Activated CD8-positive, alpha-beta memory T cell treated with anti-CD3 and anti-CD28 coated beads, Interleukin-2, amount 50 U/mL, for 48 hours (primary cell): ENCODE measurements at regions not wholly inside any gene's neighbourhood (a gene's known extent, or its start where the extent isn't known, plus 50 kb on each side); places are given as distances from the start of the nearest gene placed in this dataset.

Experiments used
- DNase-seq: peaks from one replicate; pipeline ENCODE4 v3.0.0-alpha.2; 2020

DNA sequence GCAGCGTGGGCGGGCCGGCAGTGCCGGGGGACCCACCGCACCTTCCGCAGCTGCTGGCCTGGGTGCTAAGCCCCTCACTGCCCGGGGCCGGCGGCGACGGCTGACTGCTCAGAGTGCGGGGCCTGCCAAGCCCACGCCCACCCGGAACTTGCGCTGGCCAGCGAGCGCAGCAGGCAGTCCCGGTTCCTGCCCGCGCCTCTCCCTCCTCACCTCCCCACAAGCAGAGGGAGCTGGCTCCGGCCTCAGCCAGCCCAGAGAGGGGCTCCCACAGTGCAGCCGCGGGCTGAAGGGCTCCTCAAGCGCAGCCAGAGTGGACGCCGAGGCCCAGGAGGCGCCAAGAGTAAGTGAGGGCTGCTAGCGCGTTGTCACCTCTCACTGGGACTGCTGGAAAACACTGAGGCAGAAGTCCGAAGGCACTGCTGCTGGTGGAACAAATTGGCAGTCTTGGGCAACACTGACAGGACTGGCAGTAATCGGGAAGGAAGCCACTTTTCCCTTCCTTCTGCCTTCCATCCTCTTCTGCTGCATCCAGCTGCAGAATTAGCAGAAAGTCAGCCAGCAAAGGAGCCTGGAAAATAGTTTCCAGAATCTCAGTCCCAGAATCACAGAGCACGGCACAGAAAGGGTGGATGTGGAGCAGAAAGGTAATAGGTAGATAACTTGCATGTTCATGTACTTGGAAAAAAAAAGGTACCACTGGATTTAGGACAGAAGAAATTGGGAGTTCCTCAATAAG lies 179.4 kb upstream of the FN1 start:
- no peak for DNase-seq

DNA sequence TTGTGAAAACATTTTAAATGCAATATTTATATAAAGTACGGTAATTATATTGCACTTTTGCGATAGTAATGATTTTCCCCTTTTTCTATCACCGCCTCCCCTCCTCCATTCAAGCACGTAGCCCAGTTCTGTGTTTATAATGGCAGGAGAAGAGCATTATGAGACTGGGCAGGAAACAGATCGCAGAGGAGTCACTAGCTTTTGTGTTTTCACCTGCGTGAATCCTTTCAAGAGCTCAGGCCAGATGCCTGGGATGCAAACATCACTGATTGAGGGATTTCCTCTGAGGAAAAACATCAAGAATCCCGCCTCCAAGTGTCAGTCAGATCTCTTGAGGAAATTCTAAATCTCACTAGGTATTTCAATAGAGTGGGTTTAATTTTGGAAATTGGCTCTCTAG lies 178.4 kb upstream of the FN1 start:
- DNase-seq: no peak

DNA sequence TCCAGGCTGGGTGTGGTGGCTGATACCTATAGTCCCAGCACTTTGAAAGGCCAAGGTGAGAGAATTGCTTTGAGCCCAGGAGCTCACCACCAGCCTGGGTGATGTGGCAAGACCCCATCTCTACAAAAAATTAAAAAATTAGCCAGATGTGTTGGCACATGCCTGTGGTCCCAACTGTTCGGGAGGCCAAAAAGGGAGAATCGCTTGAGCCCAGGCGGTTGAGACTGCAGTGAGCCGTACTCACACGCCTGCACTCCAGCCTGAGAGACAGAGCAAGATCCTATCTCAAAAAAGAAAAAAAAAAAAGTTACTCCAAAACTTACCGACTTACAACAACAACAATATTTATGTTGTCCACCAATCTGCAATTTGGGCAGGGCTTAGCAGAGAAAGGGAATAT lies 178.0 kb upstream of the FN1 start:
- no peak for DNase-seq

DNA sequence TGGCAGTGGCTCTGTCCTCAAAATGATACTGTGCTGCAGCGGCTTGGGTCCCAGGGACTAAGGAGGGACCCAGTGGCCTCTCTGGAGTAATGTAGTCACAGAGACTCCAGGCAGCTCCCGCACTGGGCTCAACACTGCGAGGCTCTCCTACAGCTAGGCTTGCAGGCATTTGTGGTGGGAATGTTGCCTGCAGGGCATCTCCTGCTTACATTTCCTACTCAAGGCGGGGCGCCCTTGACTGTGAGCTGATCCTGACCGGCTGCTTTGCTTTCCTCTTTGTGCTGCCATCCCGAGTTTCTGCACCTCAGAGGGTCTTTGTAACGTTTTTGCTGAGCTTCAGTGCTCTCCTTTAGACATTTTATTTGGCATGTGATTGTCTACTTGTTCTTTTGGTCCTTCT lies 177.4 kb upstream of the FN1 start:
- DNase-seq: no peak

DNA sequence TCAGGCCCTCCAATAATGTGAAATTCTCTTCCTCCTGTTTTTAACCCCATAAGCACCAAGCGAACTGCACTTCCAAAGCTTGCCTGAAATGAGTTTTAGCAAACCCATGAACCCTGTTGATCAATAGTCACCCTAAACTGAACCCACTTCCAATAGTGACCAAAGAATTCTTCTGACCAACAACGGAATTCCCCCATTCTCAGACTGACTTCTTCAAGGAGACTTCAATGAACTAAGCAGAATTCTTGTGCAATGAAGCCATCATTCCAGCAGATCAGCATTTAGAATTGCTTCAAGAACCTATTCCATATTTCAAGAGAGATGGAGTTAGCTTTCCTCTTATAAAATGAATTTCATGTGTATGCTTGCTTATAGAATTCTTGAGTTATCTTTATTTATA lies 176.9 kb upstream of the FN1 start:
- no peak for DNase-seq

DNA sequence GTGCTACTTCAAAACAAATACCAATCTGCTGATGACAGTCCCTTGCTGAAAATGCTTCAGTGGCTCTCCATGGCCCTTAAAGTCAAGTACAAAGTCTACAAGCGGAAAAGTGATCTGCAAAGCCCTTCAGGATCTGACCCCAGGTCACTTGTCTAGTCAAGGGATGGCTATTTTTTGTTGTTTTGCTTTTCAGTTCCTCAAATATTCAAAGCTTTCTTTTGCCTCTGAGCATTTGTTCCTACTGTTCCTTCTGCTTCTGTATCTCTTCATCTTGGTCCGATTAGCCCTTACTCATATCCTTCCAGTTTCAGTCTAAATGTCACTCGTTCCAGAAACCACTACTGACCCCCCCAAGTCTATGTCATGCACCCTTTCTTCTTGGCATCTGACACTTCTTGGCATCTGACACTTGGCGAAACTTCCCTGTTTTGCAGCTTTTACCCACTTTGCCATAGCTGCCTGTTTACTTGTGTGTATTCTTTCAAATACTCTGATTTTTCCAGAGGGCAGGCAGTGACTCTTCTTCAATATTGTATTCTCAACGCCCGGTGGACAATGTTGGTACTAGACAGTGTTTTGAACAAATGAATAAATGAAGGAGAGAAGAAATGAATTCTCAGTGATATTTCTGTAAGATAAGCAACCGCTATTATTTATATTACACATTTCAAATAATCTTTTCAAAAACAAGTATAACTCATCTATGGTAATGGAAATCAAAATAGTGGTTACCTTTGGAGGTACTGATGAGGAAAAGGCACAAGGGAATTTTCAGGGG lies 175.9 kb upstream of the FN1 start:
- no peak for DNase-seq

DNA sequence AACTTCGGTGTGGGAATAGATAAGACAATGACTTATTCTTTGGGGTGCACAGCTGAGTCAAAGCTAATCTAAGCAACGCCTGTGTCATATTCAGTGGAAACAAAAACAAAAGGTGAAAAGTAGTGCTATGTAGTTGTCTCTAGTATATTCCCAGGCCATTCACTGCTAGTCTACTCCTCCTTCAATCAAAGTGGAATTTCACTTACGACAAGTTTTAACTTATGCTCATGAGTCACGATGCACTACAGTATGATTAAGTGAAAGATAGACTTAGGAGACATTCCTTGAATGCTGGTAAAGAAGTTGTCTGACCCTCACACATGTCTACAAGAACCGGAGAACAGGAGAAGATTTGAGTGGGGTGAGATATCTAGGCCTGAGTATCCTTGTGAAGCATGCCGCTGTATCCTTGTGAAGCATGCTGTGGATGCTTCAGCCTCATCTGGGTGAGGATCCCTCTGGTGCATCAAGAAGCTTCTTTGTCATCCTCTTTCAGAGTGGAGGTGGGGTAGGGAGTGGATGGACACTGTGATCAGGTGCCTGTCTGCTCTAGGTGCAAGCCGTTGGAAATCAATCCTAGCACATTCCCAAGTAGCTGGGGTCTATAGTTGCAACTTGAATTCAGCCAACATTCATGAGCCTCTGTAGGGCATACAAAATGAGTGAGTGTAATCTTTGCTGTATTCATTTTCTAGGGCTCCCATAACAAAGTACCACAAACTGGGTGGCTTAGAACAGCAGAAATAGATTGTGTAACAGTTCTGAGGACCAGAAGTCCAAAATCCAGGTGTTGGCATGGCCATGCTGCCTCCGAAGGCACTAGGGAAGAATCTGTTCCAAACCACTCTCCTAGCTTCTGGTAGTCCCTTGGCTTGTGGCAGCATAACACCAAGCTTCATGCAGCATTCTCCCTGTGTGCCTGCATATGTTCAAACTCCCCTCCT lies 173.5 kb upstream of the FN1 start:
- DNase-seq: no peak

DNA sequence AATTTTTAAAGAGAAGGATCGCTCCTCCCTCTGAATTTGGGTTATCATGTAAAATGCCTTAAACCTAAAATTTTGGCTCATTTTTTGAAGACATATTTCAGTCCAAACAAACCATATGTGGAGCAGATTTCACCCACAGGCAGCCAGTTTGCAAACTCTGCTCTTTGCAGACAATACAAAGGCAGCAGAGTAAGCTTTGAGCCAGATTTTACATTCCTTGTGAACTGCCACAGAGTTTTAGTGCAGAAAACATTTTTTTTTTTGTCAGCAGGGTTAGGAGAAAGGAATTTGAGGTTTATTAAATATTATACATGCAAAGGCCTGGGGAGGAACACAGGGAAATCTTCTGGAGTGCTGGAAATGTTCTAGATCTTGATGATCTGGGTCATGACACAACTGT lies 171.9 kb upstream of the FN1 start:
- no peak for DNase-seq

DNA sequence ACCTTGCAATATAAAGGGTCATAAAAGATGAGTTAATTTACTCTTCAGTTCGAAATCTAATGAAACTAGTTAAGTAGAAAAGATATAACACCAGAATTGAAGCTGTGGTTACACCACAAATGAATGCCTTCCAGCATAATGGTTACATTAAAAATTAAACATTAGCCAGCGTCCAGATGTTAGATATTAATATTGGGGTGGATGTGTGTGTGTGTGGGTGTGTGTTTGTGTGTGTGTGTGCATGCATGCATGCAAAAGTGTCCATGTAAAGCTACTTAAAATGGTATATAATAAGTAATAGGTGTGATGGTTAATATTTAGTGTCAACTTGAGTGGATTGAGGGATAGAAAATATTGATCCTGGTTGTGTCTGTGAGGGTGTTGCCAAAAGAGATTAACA lies 170.4 kb upstream of the FN1 start:
- no peak for DNase-seq

DNA sequence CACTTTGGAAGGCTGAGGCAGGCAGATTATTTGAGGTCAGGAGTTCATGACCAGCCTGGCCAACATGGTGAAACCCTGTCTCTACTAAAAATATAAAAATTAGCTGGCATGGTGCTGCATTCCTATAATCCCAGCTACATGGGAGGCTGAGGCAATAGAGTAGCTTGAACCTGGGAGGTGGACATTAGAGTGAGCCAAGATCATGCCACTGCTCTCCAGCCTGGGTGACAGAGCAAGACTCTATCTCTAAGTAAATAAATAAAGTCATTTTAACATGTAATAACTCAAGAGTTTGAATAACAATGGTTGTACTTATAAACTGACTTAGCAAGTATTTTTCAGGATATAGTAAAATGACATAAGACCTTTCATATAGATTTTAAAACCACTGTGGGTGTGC lies 169.3 kb upstream of the FN1 start:
- no peak for DNase-seq

DNA sequence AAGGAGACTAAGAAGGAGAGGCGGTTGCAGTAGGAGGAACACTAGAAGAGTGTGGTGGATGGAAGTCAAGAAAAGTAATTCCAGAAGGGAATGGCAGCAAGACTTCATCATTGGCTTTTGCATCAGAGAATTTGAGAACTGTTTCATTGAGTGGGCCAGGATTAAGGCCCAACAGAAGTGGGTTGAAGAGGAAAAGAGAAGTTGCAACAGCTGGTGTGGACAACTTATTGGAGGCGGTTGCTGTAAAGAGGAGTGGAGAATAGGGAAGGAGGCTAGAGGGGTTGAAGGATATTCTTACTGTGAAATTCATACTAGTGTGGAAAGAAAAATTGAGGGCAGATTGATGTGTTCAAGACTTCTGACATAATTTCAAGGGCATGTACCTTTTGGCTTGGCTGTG lies 168.7 kb upstream of the FN1 start:
- DNase-seq: no peak

DNA sequence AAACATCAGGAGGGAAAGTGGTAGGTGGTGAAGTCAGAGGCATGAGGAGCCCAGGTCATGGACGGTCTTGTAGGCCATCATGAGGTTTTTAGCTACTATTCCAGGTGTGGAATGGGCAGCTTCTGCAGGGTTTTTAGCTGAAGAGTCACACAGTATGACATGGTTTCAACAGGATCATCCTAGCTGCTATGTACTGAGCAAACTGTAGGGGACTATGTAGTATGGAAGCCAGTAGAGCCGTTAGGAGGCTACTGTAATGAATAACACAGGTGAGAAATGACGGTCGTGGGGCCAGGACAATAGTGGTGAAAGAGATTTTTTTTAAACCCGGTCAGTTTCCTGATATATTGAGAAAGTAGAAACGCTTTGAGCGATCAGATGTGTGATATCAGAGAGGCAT lies 167.6 kb upstream of the FN1 start:
- DNase-seq: no peak

DNA sequence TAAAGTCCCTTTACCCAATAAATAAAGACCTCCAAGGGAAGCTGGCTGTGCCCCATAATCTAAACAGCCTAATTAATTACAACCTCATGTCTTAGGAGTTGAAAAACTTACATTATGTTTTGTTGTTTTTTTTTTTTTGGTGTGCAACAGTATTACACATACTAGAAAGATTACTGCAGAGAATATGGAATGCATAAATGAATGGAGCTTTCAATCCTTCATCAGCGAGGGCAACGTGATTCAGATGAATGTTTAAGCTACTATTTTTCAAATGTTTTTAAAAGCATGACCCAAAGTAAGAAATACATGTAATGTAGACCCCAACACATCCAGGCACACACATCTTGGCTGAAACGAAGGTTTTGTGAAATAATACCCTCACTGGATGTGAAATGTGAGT lies 167.1 kb upstream of the FN1 start:
- no peak for DNase-seq

DNA sequence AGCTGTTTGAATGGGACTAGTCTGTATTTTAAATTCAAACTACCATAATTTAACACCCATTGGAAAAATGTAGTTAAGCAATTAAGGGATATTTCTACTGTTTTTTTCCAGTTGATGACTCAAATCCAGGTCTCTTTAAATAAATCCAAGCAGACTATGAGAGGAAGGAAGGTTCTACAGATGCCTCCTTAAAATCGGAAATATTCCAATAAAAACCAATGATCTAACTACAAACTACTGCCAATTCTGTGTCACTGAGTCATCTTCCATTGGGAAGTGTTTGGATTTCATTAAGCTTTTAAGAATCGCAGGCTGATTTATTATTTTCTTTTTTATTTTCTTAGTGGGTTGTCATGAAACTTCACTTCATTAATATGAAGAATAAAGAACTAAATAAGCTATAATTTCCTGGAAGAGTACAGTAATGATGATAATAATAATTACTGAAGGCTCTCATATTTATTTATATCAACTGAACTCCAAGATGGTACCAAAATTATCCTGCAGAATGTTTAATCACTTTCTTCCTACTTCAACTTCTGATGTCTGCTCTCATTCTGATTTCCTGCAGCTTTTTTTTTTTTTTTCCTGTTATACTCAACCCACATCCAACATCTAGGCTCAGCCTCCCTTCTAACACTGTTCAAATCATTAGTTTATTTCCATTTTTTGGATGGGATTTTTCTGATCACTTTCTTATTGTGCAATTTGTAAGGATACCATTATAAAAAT lies 166.3 kb upstream of the FN1 start:
- no peak for DNase-seq

DNA sequence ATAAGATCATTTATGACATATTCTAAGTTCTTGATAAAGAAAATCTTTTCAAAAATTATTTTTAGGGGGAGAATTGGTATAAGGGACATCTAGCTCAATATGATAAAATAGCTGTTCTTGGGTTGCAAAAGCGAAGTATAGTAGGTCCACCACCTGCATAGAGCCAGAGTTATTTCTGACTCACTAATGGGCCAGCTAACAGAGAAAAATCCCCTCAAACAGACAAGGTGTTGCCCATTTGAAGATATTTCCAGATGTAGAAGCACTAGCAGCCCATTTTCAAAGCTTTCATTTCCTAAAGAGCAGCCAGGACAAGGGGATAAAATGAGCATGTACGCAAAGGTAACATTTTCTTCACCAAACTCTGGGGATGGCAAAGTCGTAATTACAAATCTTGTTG lies 165.7 kb upstream of the FN1 start:
- no peak for DNase-seq

DNA sequence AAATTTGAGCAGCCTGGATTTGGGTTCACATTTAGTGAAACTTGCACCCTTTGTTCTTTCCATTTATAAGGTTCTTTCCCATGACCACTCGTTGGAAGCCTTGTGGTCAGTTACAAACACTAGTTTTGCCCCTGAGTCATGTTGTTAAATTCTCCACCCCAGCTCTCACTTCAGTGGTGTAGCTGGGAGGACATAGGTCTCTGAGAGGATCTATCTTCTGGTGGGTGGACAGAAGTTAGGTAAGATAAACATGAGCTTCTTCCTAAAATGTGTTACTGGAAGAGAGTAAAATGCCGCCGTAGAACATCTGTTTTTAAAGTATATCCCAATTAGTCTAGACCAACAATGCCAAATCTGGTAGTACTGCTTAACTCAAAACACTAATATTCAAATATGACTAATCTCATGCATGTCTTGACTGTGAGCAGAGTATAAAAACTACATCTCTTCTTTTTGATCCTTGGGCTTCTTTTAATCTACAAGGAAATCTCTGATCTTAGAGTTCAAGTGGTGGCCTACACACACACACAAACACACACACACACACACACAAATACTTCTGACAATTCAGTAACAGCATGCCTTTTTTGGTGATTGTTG lies 162.6 kb upstream of the FN1 start:
- no peak for DNase-seq

DNA sequence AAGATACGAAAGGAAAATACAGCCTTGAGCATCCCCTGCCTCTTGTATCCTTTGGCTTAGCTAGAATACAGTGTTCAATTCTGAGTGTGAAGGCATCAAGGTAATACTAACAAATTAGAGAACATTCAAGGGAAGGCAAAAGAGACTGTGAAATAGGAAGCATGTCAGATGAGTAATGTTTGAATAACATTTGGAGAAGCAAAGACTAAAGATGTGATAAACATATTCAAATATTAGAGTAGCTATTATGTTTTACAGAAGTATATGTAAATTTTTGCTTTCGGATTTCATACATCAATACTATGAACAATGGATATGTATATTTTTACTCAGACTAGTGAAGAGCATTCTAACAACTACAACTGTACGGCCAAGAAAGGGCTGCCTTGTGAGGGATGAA lies 161.7 kb upstream of the FN1 start:
- no peak for DNase-seq

DNA sequence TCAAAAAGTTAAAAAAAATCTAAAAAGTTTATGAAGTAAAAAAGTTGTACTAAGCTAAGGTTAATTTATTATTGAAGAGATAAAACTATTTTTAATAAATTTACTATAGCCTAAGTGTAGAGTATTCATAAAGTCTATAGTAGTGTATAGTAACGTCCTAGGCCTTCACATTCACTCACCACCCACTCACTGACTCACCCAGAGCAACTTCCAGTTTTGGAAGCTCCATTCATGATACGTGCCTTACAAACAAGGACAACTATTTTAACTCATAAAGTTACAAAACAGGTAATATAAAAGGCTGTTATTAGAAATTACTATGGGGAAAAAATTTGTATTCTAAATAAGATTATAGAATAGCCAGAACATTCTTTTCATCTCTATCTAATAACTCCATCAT lies 158.9 kb upstream of the FN1 start:
- DNase-seq: no peak

DNA sequence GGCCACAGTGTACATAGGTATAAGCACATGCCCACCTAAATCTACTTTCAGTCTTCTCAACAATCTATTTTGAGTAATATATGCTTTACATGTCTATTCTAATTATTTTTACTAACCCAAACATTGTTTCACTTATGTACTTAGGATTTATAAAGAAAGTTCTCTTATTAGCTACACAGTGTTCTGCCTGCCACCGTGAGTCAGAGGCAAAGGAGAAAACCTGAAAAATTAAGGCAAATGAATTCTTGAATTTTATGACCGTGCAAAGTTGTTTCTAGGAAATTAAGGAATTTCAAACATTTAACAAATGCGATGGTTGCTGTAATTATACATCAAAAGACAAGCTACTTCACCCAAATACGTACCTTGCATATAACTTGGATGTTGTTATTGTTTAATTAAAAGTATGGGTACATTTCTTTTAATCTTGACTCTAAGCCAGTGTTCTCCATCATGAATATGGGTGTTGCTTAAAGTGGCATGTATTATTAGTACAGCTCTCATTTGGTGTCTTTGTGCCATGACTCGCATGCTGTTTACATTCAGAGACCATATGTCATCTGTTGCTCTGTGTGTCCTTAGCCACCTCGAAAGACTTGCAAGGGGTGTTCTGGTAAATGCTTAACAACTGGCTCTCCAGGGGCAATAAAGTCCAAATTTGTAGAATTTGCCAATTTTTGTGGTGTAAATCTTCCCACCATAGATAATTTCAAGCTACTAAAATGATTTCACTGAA lies 154.3 kb upstream of the FN1 start:
- DNase-seq: no peak

DNA sequence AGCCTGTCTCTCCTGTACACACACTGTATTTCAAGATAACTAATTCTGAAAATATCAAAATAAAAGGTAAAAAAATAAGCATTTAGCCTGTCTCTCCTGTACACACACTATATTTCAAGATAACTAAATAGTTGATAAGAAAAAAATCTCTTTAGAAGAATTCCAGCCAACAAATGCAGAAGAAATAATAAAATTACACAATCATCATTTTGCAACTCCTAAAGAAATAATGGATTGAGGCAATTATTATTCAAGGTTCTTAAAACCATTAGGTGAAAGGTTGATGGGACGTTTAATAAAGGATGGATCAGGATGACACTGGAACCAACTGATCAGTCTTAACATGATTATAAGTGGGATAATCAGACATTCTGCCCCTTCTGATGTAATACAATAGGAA lies 148.0 kb upstream of the FN1 start:
- DNase-seq: no peak

DNA sequence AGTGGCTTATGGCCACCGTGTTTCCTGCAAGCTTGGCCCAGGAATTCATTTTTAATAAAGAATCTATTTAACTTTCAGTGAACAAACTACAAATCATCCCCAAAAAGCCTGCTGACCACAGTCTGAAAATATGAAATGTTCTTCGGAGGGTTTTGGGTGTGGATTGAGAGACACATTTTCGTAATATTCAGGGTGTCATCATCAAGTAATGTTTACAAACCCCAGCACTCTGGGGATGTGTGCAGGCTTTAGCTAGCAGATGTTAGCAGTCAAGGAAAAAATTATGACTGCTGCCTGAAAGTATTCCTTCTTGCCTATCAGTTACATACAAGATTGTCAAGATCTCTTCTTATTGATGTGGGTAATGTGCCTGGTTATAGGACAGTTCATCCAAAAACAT lies 143.9 kb upstream of the FN1 start:
- DNase-seq: no peak

DNA sequence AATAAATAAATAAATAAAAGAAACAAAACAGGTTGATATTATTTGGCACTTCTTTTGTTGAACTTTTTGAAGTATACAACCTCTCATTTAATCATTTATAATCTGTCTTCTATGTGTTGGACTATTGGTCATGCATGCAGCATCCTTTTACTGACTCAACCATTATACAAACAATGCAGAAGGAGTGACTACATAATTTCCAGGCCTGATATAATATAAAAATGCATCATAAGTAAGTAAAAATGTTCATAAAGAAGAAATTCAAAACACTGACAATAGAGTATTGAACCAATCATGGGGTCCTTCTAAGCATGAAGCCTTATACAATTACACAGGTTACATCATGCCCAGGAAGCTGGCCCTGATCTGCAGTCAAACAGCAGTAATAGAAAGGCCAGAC lies 141.5 kb upstream of the FN1 start:
- DNase-seq: no peak
